ENCODE measurements at regions not wholly inside any gene's neighbourhood (a gene's known extent, or its start where the extent isn't known, plus 50 kb on each side); places are given as distances from the start of the nearest gene placed in this dataset.

DNA sequence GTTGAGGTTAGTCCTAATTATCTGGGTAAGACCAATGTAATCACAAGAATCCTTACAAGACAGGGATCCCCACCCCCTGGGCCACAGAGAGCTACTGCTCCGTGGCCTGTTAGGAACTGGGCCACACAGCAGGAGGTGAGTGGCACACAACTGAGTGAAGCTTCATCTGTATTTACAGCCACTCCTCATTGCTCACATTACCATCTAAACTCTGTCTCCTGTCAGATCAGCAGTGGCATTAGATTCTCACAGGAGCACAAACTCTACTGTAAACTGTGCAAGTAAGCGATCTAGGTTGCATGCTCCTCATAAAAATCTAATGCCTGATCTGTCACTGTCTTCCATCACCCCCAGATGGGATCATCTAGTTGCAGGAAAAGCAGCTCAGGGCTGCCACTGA, 58.5 kb upstream of the CRBN start:
- Histone ChIP-seq H4K5ac (ENCODE audit: insufficient read length, low read depth, low read length) (no peak overlapping the region), H3K27ac (ENCODE audit: low read depth, low read length) (no peak overlapping the region), H2BK15ac (ENCODE audit: low read length) (no peak overlapping the region), H3K14ac (ENCODE audit: insufficient read length) (no peak overlapping the region), H3K4me2 (ENCODE audit: insufficient read depth in 1 of 2, low read depth in 2 of 2, low read length in 2 of 2) (no peak overlapping the region), H4K91ac (replicated peaks; ENCODE audit: insufficient read length, low read length) (no peak overlapping the region), H2BK20ac (ENCODE audit: low read length) (no peak overlapping the region), H2BK12ac (ENCODE audit: low read depth, low read length) (no peak overlapping the region), H3K9ac (replicated peaks in 1 of 4; ENCODE audit: extremely low read depth in 1 of 4, low read depth in 3 of 4, low read length in 3 of 4) (no peak overlapping the region), H3K18ac (ENCODE audit: extremely low read depth, low read length) (no peak overlapping the region), H4K20me1 (replicated peaks in 1 of 2; ENCODE audit: control insufficient read depth in 1 of 2, insufficient read depth in 2 of 2, low read length in 2 of 2) (no peaks in the 10 kb centered on the region), H3K4ac (replicated peaks; ENCODE audit: insufficient read length, low read depth, low read length) (no peak overlapping the region), H2BK5ac (ENCODE audit: low read depth, low read length) (no peak overlapping the region), H3K56ac (replicated peaks; ENCODE audit: insufficient read length, low read depth, low read length) (no peak overlapping the region), H2AK5ac (ENCODE audit: low read depth, low read length) (no peak overlapping the region), H3K79me1 (ENCODE audit: low read depth, low read length) (no peaks in the 10 kb centered on the region), H3K79me2 (ENCODE audit: control insufficient read depth in 1 of 2, insufficient read depth in 2 of 2, low read length in 2 of 2) (no peaks in the 10 kb centered on the region), H3K4me1 (replicated peaks in 1 of 4; ENCODE audit: control insufficient read depth in 3 of 4, insufficient read depth in 4 of 4, low read length in 3 of 4) (no peaks in the 10 kb centered on the region), H3K36me3 (ENCODE audit: control insufficient read depth in 2 of 4, insufficient read depth in 4 of 4, low read length in 3 of 4) (no peaks in the 10 kb centered on the region), H2BK120ac (replicated peaks; ENCODE audit: low read depth, low read length) (no peak overlapping the region), H3K4me3 (ENCODE audit: extremely low read depth in 1 of 4, insufficient read depth in 2 of 4, low read depth in 3 of 4, low read length in 4 of 4) (no peak overlapping the region), H4K8ac (ENCODE audit: extremely low read depth, insufficient read depth, low read length) (no peak overlapping the region), H2AFZ (ENCODE audit: low read length) (no peak overlapping the region), H3K23me2 (ENCODE audit: low read depth, low read length) (no peaks in the 10 kb centered on the region), H3K9me3 (ENCODE audit: insufficient read depth in 2 of 2, low read depth in 1 of 2, low read length in 1 of 2) (peaks cover 0 to 2% of the 10 kb centered on the region in 2 experiments; a peak in 1 of 4 replicates), H3K27me3 (replicated peaks in 1 of 4; ENCODE audit: control insufficient read depth in 3 of 4, extremely low read depth in 1 of 4, insufficient read depth in 3 of 4, low read length in 3 of 4) (no peaks in the 10 kb centered on the region), H3K23ac (ENCODE audit: insufficient read length) (no peak overlapping the region)
- no peak for DNase-seq (ENCODE audit: low read depth in 1 of 2, low spot score in 2 of 2)
- 88% methylated on average over 2 of the region's 2 CpGs; no CpG with 5 or more reads in 1 of the 2 experiments for WGBS, 2 experiments (ENCODE audit: extremely low coverage in 1 of 2, insufficient coverage in 1 of 2, insufficient read length in 1 of 2, insufficient replicate concordance in 2 of 2, low coverage in 1 of 2, low lambda C conversion rate in 2 of 2, missing lambda C conversion rate in 1 of 2)
- POLR2A ChIA-PET (ENCODE audit: partially characterized antibody) = no interaction called here
- CTCF ChIA-PET (ENCODE audit: partially characterized antibody) = no interaction called here
- FAIRE-seq = no peak
- no peak for TF ChIP-seq PHF8 (conservative IDR thresholded peaks at IDR 0.05; ENCODE audit: low read depth, low read length)
- TF ChIP-seq ZNF274 (IDR thresholded peaks at IDR 0.05; ENCODE audit: borderline replicate concordance, extremely low read depth, low read length) = no peak
- TF ChIP-seq SIN3A (conservative IDR thresholded peaks at IDR 0.05 in 1 of 2, IDR thresholded peaks at IDR 0.05 in 1 of 2; ENCODE audit: low read depth in 1 of 2, low read length in 2 of 2) = no peak
- TF ChIP-seq RBBP5 (IDR thresholded peaks at IDR 0.05; ENCODE audit: borderline replicate concordance, low read depth, low read length) = no peak
- no peak for TF ChIP-seq CTBP2 (IDR thresholded peaks at IDR 0.05; ENCODE audit: borderline replicate concordance, insufficient read depth, insufficient read length, low read length)

All from H1 (cell line).